IPS DF 4.7 (cell line): ENCODE measurements at regions not wholly inside any gene's neighbourhood (a gene's known extent, or its start where the extent isn't known, plus 50 kb on each side); places are given as distances from the start of the nearest gene placed in this dataset.
A peak's percentile ranks its signal among the peaks of the same experiment; 100 is the strongest.
"Not testable (repeated sequence)": the region's sequence is repeated elsewhere in the genome, so short reads cannot be mapped to it uniquely, and the experiment has no call there.

ENCODE experiments used
- DNase-seq: peaks from one replicate; pipeline ENCODE4 v3.0.0-alpha.2; 2013; ENCODE audit warnings: low spot score; ENCODE audit errors: extremely low read depth

GRCh38 chr9:97248252-97248651 lies 59.2 kb upstream of the CCDC180 start:
- DNase-seq: not testable (repeated sequence)

- no peak for DNase-seq
Observed at GRCh38 chr9:97243606-97244005, 63.9 kb upstream of the CCDC180 start.

DNA sequence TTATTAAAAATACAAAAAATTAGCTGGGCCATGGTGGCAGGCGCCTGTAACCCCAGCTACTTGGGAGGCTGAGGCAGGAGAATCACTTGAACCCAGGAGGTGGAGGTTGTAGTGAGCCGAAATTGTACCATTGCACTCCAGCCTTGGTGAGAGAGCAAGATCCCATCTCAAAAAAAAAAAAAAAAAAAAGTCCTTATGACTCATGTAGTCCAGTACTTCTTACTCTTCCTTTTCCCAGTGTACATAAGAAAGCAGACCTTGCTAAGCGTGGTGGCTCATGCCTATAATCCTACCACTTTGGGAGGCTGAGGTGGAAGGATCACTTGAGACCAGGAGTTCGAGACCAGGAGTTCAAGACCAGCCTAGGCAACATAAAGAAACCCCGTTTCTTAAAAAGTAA lies 66.0 kb upstream of the CCDC180 start:
- DNase-seq: not testable (repeated sequence)

DNA sequence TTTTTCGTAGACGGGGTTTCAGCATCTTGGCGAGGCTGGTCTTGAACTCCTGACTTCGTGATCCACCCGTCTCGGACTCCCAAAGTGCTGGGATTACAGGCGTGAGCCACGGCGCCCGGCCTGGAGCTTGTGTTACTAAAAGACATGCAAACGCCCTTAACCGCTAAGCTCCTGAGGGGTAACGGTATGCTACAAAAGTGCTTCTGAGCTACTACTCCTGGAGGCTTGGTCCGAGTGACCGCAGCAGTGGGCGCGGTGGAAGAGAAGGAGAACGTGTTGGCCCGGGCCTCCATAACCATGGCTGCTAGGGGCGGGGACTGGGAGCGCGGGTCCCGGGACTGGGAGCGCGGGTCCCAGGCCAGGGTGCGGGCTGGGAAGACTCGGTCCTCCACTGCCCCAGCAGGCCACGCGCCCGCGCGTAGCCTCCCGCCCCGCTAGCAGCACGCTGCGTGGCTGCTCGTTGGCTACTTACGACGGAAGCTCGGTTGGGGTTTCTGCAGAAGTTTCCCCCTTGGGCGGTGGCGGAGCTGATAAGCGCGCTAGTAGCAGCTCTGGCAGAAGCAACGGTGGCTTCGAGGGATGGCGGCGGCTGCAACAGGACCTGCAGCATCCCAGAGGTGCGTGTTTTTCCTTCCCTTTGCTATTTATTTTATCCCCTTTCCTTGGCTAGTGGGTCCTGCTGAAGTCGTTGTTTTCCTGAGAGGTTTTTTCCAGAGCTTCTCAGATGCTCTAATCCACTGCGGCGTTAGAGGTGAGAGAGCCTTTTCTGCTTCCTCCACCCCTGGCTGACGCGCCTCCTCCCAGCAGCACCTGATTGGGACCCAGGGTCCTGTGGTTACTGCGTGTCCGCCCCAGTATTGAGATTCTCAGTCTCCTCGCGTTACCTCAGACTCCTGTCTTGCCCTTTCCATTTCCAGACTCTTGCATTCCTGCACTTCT lies 69.2 kb upstream of the CCDC180 start:
- DNase-seq: peak; percentile 46

- no peak for DNase-seq
Observed at GRCh38 chr9:97237311-97237786, 70.1 kb upstream of the CCDC180 start.

GRCh38 chr9:97233009-97233400 lies 74.5 kb upstream of the CCDC180 start:
- not testable (repeated sequence) for DNase-seq

DNA sequence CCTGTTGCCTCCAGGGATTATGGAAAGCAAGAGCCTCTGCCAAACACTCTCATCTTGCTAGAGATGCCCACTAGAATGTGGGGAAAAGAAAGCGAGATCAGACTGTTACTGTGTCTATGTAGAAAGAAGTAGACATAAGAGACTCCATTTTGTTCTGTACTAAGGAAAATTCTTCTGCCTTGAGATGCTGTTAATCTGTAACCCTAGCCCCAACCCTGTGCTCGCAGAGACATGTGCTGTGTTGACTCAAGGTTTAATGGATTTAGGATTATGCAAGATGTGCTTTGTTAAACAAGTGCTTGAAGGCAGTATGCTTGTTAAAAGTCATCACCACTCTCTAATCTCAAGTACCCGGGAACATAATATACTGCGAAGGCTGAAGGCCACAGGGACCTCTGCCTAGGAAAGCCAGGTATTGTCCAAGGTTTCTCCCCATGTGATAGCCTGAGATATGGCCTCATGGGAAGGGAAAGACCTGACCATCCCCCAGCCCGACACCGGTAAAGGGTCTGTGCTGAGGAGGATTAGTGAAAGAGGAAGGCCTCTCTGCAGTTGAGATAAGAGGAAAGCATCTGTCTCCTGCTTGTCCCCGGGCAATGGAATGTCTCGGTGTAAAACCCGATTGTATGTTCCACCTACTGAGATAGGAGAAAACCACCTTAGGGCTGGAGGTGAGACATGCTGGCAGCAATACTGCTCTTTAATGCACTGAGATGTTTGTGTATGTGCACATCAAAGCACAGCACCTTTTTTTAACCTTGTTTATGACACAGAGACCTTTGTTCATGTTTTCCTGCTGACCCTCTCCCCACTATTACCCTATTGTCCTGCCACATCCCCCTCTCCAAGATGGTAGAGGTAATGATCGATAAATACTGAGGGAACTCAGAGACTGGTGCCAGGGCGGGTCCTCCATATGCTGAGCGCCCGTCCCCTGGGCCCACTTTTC lies 75.1 kb upstream of the CCDC180 start:
- DNase-seq: not testable (repeated sequence)

DNA sequence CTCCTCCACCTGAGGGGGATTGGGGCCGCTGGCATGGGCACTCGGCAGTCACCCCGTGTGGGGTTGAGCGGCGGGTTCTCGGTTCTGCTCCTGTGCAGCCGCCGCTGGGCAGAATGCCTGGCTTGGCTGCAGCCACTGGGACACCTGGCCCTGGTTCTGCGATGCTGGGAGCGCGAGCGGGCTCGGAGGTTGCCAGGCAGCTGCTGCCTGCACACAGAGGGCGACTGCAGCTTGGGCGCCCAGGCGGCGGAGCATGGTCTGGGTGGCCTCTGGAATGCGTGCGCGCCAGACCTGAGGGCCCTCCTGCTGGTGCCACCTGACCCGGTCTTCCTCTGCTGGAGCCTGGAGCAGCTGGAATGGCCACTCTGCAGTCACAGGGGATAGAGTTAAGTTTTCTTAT lies 85.1 kb upstream of the CCDC180 start:
- not testable (repeated sequence) for DNase-seq

GRCh38 chr9:97221478-97222355 lies 85.7 kb upstream of the CCDC180 start:
- not testable (repeated sequence) for DNase-seq

GRCh38 chr9:97220894-97221477 lies 86.5 kb upstream of the CCDC180 start:
- DNase-seq: no peak

- DNase-seq: not testable (repeated sequence)
Observed at GRCh38 chr9:97220396-97220795, 87.1 kb upstream of the CCDC180 start.

- DNase-seq: peak; percentile 60
Observed at GRCh38 chr9:97219443-97220140, 87.9 kb upstream of the CCDC180 start.

DNA sequence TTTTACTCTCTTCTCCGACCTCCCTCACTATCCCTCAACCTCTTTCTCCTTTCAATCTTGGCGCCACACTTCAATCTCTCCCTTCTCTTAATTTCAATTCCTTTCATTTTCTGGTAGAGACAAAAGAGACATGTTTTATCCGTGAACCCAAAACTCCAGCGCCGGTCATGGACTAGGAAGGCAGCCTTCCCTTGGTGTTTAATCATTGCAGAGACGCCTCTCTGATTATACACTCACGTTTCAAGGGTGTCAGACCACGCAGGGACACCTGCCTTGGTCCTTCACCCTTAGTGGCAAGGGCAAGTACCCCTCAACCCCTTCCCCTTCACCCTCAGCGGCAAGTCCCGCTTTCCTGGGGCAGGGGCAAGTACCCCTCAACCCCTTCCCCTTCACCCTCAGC lies 92.3 kb upstream of the CCDC180 start:
- DNase-seq: not testable (repeated sequence)

DNA sequence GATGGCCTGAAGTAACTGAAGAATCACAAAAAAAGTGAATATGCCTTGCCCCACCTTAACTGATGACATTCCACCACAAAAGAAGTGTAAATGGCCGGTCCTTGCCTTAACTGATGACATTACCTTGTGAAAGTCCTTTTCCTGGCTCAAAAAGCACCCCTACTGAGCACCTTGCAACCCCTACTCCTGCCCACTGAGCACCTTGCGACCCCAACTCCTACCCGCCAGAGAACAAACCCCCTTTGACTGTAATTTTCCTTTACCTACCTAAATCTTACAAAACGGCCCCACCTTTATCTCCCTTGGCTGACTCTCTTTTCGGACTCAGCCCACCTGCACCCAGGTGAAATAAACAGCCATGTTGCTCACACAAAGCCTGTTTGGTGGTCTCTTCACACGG lies 92.9 kb upstream of the CCDC180 start:
- DNase-seq: peak; percentile 46

DNA sequence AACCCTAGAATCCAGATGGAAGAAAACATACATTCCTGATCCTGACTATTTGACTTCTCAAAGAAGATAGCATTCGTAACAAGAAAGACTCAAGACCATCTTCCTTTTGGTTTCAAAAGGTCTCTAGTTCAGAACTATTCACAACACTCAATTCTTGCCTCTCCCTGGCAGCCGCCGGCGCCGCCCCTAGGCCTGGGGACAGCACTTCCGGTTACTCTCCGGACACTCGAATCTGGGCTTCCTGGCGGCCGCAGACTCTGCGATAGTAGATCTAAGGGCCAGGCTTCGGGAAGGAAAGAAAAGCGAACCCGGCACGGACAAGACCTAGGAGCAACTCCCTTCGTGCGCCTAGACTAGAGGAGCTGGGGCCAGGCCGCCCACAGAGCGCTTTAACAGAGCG lies 107.8 kb upstream of the CCDC180 start:
- not testable (repeated sequence) for DNase-seq

DNA sequence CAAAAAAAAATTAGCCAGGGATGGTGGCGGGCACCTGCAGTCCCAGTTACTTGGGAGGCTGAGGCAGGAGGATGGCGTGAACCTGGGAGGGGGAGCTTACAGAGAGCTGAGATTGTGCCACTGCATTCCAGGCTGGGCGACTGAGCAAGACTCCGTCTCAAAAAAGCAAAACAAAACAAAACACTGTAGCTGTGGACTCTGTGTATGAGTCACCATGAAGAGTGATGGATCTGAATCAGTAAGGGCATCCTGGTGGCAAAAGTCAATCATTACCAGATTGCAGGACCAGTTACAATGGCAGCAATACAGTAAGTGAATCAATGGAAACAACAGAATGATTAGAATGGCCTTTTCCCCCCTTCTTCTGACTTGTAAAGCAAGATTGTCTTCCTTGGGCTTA lies 113.7 kb upstream of the CCDC180 start:
- DNase-seq: not testable (repeated sequence)

DNA sequence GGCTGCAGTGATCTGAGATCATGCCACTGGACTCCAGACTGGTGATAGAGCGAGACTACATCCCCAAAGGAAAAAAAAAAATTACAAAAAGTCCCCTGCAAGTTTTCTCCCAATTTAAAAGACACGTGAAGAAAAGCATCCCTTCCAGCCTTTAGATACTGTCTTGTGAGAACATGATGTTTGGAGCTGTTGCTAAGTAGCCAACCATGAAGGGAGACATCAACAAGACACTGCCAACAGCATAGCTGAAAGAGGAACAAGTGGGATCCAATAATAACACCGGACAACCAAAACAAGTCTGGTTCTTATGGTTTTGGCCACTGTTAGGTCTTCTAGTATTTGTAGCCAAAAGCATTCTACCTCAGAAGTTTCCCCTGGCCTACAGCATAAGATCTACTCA lies 118.9 kb upstream of the CCDC180 start:
- no peak for DNase-seq

- not testable (repeated sequence) for DNase-seq
Observed at GRCh38 chr9:97187706-97188105, 119.8 kb upstream of the CCDC180 start.

GRCh38 chr9:97186493-97186892 lies 121.0 kb upstream of the CCDC180 start:
- DNase-seq: no peak

DNA sequence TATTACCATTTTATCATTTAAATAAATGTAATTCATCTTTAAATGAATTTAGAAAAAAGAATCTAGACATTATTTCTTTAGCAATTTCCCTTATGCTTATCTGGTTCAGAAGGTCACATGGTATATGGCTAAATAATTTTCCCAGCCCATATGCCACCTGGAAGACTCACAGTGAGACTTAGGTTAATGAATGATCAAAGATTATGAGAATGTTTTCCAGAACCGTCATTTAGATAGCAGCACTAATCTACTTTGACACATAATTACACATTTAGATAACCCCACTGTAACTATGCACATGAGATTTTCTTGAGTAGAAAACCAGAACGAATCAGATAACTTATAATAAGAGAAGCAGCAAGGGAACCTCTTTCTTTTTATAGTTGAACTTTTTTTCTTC lies 124.9 kb upstream of the CCDC180 start:
- not testable (repeated sequence) for DNase-seq
